ENCODE measurements at regions not wholly inside any gene's neighbourhood (a gene's known extent, or its start where the extent isn't known, plus 50 kb on each side); places are given as distances from the start of the nearest gene placed in this dataset.

DNA sequence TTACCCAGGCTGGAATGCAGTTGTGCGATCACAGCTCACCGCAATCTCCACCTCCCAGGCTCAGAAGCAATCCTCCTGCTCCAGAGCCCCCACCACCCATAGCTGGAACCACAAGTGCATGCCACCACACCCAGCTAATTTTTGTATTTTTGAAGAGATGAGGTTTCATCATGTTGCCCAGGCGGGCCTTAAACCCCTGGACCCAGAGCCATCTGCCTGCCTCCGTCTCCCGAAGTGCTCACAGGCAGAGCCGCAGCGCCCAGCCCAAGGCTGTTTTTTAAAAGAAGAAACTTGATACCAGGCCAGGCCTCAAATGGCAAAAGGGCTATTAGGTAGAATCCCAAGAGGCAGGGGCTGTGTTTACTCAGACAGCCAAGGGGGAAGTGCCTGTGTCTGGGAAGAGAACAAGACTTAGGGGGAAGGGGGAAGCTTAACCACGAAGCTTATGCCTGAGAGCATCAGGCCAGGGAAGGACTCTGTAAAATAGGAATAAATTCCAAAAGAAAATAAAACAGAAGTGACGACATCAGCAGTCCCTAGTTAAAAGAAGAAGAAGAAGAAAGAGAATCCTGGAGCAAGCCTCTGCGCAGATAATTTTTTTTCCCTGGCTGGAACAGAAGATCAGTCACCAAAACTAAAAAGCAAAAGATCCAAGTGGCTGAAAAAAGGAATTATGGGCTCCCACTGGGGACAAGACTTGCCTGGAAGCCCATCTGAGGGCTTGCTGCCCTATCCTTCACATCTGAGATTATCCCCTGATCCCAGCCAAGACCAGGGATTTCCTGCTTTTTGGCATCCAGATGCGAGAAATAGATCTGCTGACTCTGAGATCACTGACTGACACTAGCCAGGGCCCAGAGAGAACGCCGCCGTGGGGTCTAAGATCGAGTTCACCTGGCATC lies 170.5 kb downstream of the NDUFA12 start:
- TF ChIP-seq, protein P1, sequence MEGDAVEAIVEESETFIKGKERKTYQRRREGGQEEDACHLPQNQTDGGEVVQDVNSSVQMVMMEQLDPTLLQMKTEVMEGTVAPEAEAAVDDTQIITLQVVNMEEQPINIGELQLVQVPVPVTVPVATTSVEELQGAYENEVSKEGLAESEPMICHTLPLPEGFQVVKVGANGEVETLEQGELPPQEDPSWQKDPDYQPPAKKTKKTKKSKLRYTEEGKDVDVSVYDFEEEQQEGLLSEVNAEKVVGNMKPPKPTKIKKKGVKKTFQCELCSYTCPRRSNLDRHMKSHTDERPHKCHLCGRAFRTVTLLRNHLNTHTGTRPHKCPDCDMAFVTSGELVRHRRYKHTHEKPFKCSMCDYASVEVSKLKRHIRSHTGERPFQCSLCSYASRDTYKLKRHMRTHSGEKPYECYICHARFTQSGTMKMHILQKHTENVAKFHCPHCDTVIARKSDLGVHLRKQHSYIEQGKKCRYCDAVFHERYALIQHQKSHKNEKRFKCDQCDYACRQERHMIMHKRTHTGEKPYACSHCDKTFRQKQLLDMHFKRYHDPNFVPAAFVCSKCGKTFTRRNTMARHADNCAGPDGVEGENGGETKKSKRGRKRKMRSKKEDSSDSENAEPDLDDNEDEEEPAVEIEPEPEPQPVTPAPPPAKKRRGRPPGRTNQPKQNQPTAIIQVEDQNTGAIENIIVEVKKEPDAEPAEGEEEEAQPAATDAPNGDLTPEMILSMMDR (IDR thresholded peaks at IDR 0.05; ENCODE audit: insufficient read depth, low read depth, low read length, missing control alignments), result no peak
- DNase-seq (ENCODE audit: low read depth), result no peak
- 0 out of 2 replicates have a peak overlapping the region, but pooled peaks have one; percentile 12 for H3K4me3 ChIP-seq (ENCODE audit: low read depth, low read length)

DNA sequence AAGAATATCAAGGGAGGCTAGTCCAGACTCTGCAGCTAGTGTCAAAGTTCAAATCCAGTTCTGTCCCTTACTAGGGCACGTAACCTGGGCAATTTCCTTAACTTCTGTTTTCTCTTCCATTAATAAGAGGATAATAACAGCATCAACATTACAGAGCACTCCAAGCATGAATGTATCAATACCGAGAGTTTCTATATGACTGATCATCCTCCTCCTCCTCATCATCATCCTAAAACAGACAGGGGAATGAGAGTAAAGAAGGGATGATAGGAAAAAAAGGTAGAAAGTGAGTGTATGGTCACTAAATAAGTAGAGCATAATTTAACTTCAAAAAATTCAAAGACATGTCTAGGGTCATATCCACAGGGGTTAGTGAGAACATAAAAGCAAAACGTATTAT lies 171.4 kb downstream of the NDUFA12 start:
- TF ChIP-seq, protein P1 (IDR thresholded peaks at IDR 0.05; ENCODE audit: insufficient read depth, low read depth, low read length, missing control alignments), result no peak
- peak; percentile 20 for DNase-seq (ENCODE audit: low read depth)
- H3K4me3 ChIP-seq (ENCODE audit: low read depth, low read length), result peak overlapping the region; percentile 12

DNA sequence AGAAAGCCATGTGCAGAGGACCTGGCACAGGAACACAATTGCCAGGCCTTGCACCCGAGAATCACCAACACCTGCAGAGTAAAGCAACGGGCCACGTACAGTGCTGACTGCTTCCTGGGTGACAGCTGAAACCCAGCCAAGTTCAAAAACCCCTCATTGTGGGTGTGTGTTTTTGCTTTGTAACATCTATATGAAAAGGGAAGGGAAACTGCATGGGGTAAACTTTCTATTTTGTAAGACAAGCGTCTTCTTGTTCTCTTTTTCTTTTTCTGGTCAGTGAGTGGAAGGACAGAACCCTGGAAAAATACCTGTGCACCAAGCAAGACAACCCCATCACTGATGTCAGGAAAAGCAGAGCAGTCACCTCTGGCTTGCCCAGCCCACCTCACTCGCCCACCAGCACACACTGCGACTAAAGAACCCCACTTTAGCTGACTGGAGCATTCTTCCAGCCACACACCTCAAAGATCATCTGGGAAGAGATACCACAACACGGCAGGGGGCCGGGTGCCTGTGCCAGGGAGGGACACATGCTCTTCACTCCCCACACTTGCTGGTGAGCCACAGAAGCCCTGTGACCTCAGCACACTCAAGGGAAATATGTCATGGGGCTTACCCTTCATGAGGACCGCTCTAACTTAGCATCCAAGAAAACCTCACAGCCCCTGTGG lies 172.3 kb downstream of the NDUFA12 start:
- peak; percentile 97 for DNase-seq (ENCODE audit: low read depth)
- TF ChIP-seq, protein P1 (IDR thresholded peaks at IDR 0.05; ENCODE audit: insufficient read depth, low read depth, low read length, missing control alignments), result no peak
- H3K4me3 ChIP-seq (ENCODE audit: low read depth, low read length), result peak overlapping the region; percentile 49

DNA sequence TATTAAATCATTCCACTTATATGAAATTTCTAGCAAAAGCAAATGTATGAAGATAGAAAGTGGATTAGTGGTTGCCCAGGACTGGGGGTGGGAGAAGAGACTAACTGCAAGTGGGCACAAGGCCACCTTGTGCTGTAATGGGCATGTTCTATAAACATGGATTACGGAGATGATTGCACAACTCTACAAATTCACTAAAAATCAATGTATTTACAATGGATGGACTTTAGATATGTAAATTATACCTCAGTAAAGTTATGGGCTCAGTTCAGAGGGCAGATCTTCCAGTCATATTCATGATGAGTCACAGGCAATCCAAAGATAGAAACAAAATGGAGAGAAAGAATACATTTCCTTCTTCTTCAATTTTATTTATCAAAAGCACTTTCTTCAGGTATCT lies 173.9 kb downstream of the NDUFA12 start:
- peak overlapping the region; percentile 49 for H3K4me3 ChIP-seq (ENCODE audit: low read depth, low read length)
- DNase-seq (ENCODE audit: low read depth), result no peak
- TF ChIP-seq, protein P1 (IDR thresholded peaks at IDR 0.05; ENCODE audit: insufficient read depth, low read depth, low read length, missing control alignments), result no peak

DNA sequence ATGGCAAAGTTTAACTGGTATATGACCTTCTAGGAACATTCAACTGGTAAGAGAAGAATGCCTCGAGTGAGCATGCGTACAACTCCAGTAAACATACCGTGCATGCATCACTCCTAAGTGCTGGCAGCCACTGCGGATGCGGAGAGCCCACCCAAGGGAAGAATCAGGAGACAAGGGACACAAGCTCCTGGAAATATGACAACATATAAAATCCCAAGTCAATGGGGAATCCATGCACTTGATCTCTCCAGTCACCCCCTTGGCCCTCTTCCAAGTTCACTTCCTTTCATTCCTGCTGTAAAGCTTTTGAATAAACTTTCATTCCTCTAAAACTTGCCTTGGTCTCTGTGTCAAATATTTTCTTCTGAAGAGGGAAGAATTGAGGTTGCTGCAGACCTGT lies 168.7 kb upstream of the TMCC3 start:
- TF ChIP-seq, protein P1 (IDR thresholded peaks at IDR 0.05; ENCODE audit: insufficient read depth, low read depth, low read length, missing control alignments), result no peak
- peak overlapping the region; percentile 65 for H3K4me3 ChIP-seq (ENCODE audit: low read depth, low read length)
- DNase-seq (ENCODE audit: low read depth), result no peak

DNA sequence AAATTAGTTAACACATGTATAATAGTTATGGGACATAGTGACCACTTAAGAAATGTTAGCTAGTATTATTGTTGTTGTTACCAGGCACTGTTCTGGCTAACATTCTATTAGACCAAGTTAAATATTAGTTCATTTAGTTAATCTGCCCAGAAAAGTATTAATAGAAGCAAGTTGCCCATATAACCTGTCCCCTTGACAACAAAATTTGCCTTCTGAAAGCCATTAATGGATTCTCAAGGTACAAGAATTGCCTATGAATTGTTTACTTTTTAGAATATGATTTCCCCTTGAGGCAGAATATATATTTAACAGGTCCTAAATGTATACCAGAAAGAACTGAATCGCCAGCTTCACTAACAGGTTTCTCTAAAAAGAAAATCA lies 167.3 kb upstream of the TMCC3 start:
- DNase-seq (ENCODE audit: low read depth), result no peak
- TF ChIP-seq, protein P1 (IDR thresholded peaks at IDR 0.05; ENCODE audit: insufficient read depth, low read depth, low read length, missing control alignments), result no peak
- peak overlapping the region; percentile 65 for H3K4me3 ChIP-seq (ENCODE audit: low read depth, low read length)

DNA sequence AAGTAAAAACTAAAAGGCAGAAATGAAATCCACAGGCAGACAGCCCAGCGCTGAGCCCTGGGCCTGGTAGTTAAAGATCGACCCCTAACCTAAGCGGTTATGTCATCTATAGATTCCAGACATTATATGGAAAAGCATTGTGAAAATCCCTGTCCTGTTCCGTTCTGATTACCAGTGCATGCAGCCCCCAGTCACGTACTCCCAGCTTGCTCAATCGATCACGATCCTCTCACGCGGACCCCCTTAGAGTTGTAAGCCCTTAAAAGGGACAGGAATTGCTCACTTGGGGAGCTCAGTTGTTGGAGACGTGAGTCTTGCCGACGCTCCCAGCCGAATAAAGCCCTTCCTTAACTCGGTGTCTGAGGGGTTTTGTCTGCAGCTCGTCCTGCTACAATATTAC lies 166.8 kb upstream of the TMCC3 start:
- peak; percentile 54 for DNase-seq (ENCODE audit: low read depth)
- peak overlapping the region; percentile 65 for H3K4me3 ChIP-seq (ENCODE audit: low read depth, low read length)

DNA sequence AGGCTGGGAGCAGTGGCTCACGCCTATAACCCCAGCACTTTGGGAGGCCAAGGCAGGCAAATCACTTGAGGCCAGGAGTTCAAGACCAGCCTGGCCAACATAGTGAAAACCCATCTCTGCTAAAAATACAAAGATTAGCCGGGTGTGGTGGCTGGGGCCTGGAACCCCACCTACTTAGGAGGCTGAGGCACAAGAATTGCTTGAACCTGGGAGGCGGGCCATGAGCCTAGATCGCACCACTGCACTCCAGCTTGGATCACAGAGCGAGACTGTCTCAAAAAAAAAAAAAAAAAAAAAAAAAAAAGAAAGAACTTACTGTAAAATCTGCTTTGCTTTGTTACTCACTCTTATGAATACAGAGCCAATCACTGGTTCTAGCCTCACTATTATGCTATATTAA lies 166.4 kb upstream of the TMCC3 start:
- peak overlapping the region; percentile 65 for H3K4me3 ChIP-seq (ENCODE audit: low read depth, low read length)
- DNase-seq (ENCODE audit: low read depth), result peak; percentile 86
